ENCODE measurements at regions not wholly inside any gene's neighbourhood (a gene's known extent, or its start where the extent isn't known, plus 50 kb on each side); places are given as distances from the start of the nearest gene placed in this dataset.

DNA sequence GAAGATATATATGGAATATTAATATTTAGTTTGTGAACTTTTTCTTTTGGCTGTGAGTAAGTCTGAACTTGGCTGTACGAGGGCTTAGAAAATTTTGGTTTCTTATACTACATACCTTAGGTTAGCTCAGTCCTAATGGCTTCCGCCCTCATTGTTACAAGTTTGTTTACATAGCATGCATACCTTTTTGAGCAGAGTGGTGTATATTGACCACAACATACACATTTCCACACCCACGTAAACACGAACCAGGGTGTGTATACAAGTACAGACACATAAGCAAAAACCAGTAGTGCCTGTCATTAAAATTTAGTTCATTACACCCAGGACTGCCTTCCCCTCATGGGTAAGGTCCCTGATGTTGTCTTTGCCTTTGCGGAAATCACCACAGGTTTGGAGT is 230.2 kb upstream of the RGS6 start:
- no peak overlapping the region for H3K4me2 ChIP-seq (ENCODE audit: insufficient read depth, low read length)
- ATAC-seq (no peak), FAIRE-seq (no peak), DNase-seq (ENCODE audit: extremely low read depth in 1 of 4, low spot score in 3 of 4) (no peak)
- TF ChIP-seq SMC3 (conservative IDR thresholded peaks at IDR 0.05; ENCODE audit: insufficient read depth, low read depth, low read length) (no peak), U2AF2 (optimal IDR thresholded peaks at IDR 0.05; ENCODE audit: low read depth, low read length) (no peak), ZNF707 (CRISPR knock-in tag; conservative IDR thresholded peaks at IDR 0.05) (no peak), RBFOX2 (IDR thresholded peaks at IDR 0.05; ENCODE audit: low read depth, low read length) (no peak), ESRRB (CRISPR knock-in tag; IDR thresholded peaks at IDR 0.05; ENCODE audit: borderline replicate concordance) (no peak), ZZZ3 (IDR thresholded peaks at IDR 0.05) (no peak), PRMT5 (CRISPR knock-in tag; IDR thresholded peaks at IDR 0.05) (no peak), HMG20B (CRISPR knock-in tag; IDR thresholded peaks at IDR 0.05) (no peak), BACH1 (tag; IDR thresholded peaks at IDR 0.05) (no peak), EWSR1 (IDR thresholded peaks at IDR 0.05; ENCODE audit: borderline replicate concordance, low read depth, partially characterized antibody) (no peak)
- TF ChIP-seq, protein P1, sequence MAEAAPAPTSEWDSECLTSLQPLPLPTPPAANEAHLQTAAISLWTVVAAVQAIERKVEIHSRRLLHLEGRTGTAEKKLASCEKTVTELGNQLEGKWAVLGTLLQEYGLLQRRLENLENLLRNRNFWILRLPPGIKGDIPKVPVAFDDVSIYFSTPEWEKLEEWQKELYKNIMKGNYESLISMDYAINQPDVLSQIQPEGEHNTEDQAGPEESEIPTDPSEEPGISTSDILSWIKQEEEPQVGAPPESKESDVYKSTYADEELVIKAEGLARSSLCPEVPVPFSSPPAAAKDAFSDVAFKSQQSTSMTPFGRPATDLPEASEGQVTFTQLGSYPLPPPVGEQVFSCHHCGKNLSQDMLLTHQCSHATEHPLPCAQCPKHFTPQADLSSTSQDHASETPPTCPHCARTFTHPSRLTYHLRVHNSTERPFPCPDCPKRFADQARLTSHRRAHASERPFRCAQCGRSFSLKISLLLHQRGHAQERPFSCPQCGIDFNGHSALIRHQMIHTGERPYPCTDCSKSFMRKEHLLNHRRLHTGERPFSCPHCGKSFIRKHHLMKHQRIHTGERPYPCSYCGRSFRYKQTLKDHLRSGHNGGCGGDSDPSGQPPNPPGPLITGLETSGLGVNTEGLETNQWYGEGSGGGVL (CRISPR knock-in tag; IDR thresholded peaks at IDR 0.05), result no peak
- TF ChIP-seq, protein P2, sequence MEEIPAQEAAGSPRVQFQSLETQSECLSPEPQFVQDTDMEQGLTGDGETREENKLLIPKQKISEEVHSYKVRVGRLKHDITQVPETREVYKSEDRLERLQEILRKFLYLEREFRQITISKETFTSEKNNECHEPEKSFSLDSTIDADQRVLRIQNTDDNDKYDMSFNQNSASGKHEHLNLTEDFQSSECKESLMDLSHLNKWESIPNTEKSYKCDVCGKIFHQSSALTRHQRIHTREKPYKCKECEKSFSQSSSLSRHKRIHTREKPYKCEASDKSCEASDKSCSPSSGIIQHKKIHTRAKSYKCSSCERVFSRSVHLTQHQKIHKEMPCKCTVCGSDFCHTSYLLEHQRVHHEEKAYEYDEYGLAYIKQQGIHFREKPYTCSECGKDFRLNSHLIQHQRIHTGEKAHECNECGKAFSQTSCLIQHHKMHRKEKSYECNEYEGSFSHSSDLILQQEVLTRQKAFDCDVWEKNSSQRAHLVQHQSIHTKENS (CRISPR knock-in tag; IDR thresholded peaks at IDR 0.05), result no peak
- in situ Hi-C loops (cut with MboI) (no loop called here), intact Hi-C loops (cut with micrococcal nuclease) (no loop called here)
- H3K9me3 ChIP-seq (replicated peaks; ENCODE audit: control insufficient read depth, insufficient read depth, low read depth, low read length), result no peaks in the 10 kb centered on the region
- no peak overlapping the region for H3K27ac ChIP-seq (ENCODE audit: extremely low read depth, low read depth, low read length)
- ChIA-PET POLR2A (no interaction called here), CTCF (ENCODE audit: low intra/inter-chr PET ratio) (no interaction called here)
- 77% methylated on average over 5 of the region's 5 CpGs for WGBS (ENCODE audit: insufficient coverage, low coverage, missing lambda C conversion rate)
- H3K36me3 ChIP-seq (ENCODE audit: control insufficient read depth, insufficient read depth, low read length), result no peaks in the 10 kb centered on the region
- H3K27me3 ChIP-seq (ENCODE audit: control insufficient read depth in 2 of 2, insufficient read depth in 2 of 2, low read length in 2 of 2), result no peaks in the 10 kb centered on the region
- H3K4me1 ChIP-seq (replicated peaks in 1 of 2; ENCODE audit: control insufficient read depth in 2 of 2, insufficient read depth in 2 of 2, low read length in 2 of 2), result no peaks in the 10 kb centered on the region; a peak in 2 of 5 replicates
- no peak overlapping the region for H2AFZ ChIP-seq (ENCODE audit: low read depth, low read length)
- H3K79me2 ChIP-seq (ENCODE audit: control insufficient read depth, insufficient read depth, low read length), result no peaks in the 10 kb centered on the region
- no peak overlapping the region for H3K4me3 ChIP-seq
- H3K9ac ChIP-seq (ENCODE audit: insufficient read depth in 1 of 2, low read depth in 2 of 2, low read length in 2 of 2), result no peak overlapping the region
- H3K9me1 ChIP-seq (ENCODE audit: control insufficient read depth, insufficient read depth, low read length), result no peaks in the 10 kb centered on the region
- H4K20me1 ChIP-seq (replicated peaks; ENCODE audit: control insufficient read depth, insufficient read depth, low read length), result no peaks in the 10 kb centered on the region
- no TSS peak for BruUV-seq (replicated peaks)

Measured in K562 (cell line).